LNCAP (cell line): ENCODE measurements at regions not wholly inside any gene's neighbourhood (a gene's known extent, or its start where the extent isn't known, plus 50 kb on each side); places are given as distances from the start of the nearest gene placed in this dataset.

Experiments
- TF ChIP-seq, protein P1 (sequence below): fragments of 450-650 bp; IDR thresholded peaks from 2 replicates; pipeline ENCODE4 v1.5.1; 2017; ENCODE audit warnings: mild to moderate bottlenecking

DNA sequence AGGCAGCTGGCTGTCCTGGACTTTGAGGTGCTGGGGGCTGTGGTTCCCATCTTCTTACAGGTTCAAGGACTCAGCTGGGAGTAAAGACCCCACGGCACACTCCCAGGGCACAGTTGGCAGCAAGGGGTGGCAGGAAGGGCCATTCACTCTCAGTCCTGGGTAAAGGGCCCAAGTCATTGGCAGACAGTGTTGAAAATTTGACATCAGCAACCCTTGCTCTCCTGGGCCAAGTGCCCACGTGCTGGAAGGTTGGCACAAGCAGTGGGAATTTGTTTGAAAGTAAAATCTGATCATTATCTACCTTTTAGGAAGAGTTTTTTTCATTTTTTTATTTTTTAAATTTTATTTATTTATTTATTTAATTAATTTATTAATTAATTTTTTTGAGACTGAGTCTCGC lies 241.6 kb upstream of the MKI67 start:
- TF ChIP-seq, protein P1, sequence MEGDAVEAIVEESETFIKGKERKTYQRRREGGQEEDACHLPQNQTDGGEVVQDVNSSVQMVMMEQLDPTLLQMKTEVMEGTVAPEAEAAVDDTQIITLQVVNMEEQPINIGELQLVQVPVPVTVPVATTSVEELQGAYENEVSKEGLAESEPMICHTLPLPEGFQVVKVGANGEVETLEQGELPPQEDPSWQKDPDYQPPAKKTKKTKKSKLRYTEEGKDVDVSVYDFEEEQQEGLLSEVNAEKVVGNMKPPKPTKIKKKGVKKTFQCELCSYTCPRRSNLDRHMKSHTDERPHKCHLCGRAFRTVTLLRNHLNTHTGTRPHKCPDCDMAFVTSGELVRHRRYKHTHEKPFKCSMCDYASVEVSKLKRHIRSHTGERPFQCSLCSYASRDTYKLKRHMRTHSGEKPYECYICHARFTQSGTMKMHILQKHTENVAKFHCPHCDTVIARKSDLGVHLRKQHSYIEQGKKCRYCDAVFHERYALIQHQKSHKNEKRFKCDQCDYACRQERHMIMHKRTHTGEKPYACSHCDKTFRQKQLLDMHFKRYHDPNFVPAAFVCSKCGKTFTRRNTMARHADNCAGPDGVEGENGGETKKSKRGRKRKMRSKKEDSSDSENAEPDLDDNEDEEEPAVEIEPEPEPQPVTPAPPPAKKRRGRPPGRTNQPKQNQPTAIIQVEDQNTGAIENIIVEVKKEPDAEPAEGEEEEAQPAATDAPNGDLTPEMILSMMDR = no peak

DNA sequence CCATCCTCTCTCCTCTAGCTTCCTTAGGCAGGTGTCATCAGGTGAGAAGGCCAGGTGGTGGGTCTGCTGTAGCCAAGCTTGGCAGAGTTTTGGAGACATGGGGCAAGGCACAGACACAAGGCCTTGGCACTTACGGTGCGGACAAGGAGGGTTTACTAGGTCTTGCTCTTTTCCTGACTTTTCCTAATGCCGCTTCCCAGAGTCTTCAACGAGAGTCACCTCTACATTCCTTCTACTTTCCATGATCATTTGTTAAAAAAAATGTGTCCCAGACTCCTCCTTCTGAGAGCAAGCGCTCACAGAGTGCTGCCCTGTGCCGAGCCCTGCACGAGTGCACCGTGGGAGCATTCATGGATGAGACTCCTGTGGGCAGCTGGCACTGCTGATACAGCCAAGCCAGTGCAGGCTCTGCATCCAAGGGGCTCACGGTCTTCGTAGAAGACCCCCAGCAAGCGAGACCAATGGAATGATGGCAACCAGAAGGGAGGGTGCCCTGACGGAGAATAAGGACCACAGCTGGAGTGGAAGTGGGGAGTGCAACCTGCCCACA lies 243.0 kb upstream of the MKI67 start:
- TF ChIP-seq, protein P1 = no peak

DNA sequence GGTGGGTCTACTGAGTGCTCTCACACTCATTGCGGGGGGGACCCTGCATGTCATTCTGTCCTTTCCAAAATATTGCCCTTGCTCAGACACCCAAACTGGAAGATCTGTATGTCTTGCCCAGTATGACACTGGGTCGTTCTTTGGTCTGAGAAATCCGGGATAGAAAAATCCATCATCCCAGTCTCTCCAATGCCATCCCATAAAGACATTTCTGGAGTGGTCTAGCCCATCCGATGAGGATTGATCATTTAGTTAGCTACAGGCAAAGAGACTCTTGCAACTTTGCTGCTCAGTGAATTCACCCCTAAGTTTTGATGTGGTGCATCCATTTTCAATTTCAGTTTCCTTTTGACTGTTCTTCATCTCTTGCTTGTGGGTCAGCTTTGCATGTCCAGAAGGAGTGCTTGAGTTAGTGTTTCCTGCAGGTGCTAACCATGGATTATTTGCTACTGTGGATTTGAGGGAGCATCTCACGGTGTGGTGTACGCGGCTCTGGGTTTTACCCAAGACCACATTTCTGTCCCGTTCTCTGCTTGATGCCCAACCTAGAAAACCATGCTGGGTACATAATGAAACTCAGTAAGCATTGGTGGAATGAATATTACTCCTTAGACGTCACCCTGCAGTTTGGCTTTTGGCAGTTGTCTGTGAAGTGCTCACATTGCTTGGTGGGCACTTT lies 247.0 kb upstream of the MKI67 start:
- TF ChIP-seq, protein P1 = no peak

DNA sequence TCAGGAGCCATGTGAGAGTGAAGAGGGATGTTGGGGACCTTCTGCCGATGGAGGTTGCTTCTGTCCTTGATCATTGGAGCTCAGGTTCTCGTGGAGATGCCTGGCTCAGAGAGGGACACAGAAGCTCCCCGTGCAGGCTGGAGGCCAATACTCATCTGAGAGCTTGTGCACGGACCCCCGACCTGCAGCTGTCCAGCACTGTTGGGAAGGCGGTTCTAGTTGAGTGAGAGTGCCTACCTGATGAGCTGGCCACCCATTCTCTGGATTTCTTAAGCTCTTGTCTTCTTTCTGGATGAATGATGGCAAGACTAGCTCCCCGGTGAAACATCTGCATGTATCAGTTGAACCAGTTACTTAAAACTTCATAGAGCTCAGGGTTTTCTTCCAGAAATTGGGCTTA lies 247.6 kb upstream of the MKI67 start:
- TF ChIP-seq, protein P1 = no peak

DNA sequence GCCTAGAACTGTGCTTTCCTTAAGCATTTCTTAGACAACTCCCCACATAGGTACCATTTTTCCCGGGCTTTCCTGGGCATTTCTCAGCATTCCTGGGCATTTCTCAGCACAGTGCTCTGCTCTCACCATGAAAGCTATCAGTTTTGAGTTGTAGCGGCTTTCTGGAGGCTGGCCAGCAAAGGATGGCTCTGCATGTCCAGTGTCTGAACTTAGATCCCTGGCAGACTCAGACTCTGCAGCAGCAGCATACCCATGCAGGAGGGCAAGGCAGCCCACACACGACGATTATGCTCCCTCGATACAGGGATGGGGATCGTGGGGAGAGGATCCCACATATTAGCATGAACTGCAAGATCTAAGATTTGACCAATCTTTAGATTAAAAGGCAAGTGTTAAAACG lies 248.9 kb upstream of the MKI67 start:
- TF ChIP-seq, protein P1 = no peak

DNA sequence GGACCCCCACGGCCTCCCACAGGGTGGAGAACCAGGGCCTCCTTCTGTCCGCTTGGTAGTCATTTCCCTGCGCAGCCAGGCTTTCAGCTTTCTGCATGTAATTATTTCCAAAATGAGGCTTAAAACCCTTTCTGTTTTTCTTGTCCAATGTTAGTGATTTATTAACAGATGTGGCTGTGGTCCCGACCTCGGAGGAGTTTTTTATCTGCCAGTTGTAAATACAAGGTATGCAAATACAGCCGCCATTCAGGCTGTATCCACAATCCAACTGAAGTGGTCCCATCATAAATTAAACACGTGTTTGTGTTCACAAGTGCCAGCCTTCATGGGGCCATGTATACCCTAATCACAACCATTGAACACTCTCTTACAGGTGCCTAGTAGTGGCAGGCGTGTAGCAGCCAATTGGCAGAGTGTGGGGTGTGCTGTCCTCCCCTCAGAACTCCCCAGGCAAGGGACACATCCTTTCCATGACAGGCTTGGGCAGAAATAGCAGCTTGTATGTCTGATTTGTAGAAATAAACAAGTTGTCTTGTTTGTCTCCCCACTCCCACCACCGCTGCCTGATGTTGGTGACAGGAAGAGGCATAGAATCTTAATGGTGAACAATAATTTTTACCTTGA lies 251.3 kb upstream of the MKI67 start:
- TF ChIP-seq, protein P1 = no peak

DNA sequence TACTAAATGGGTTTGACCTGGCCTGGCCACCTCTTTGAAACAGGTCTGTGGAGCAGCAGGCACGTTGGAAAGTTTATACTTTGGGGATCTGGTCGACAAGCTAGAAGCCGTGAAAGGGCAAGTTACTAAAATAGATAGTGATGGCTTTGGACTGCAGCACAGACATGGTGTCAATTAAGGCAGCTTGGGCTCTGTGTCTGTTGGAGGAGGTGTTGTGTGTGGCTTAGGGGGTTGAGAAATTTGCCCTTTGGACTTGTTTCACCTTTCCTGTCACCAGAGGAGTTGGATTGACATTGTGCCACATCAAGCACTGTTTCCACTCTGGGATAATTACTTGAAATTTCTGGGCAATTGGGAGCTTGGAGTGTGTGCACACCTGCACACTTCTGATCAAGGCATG lies 251.8 kb upstream of the MKI67 start:
- TF ChIP-seq, protein P1 = no peak
